DMS153 (cell line): ENCODE measurements at regions not wholly inside any gene's neighbourhood (a gene's known extent, or its start where the extent isn't known, plus 50 kb on each side); places are given as distances from the start of the nearest gene placed in this dataset.

Source experiments
- DNase-seq: peaks from one replicate; lab custom pipeline; 2025; lab: John Stamatoyannopoulos, UW

DNA sequence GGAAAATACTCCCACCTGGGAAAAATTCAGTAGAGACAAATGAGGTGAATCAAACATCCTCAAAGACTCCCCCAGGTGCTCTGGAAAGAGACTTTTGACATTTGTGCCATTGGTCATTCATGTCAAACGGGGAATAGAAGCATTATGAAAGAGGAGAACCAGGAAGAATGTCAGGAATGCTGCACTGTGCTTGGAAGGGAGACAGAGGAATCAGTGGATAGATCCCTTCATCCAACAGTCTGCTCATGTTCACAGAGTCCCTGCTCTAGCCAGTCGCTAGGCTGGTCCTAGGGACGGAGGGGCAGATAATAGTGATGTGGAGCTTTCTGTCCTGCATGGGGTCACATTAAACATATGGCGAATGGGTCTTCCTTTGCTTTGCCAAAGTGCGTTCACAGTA lies 384.4 kb downstream of the FGF9 start:
- DNase-seq = no peak

DNA sequence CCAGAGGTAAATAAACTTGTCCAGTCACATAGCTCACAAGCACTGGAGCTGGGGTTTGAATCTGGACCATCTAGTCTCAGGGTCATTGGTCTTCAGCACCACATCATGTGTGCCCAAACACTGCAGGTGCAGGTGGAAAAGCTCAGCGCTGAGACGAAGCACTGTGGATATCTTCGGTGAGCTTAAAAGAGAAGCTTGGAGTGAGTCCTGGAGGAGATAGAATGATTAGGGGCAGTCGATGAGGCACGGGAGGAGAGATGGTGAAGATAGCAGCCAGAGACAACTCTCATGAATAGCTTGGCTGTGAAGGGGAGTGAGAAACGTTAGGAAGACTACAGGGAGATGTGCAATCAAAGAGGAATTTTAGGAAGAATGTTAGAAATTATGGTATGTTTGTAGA lies 389.3 kb downstream of the FGF9 start:
- DNase-seq = no peak

- no peak for DNase-seq
These were observed 390.5 kb downstream of the FGF9 start for GRCh38 chr13:22061371-22061805.

GRCh38 chr13:22061806-22062391 lies 391.0 kb downstream of the FGF9 start:
- DNase-seq = no peak

GRCh38 chr13:22062478-22063205 lies 391.8 kb downstream of the FGF9 start:
- no peak for DNase-seq

DNA sequence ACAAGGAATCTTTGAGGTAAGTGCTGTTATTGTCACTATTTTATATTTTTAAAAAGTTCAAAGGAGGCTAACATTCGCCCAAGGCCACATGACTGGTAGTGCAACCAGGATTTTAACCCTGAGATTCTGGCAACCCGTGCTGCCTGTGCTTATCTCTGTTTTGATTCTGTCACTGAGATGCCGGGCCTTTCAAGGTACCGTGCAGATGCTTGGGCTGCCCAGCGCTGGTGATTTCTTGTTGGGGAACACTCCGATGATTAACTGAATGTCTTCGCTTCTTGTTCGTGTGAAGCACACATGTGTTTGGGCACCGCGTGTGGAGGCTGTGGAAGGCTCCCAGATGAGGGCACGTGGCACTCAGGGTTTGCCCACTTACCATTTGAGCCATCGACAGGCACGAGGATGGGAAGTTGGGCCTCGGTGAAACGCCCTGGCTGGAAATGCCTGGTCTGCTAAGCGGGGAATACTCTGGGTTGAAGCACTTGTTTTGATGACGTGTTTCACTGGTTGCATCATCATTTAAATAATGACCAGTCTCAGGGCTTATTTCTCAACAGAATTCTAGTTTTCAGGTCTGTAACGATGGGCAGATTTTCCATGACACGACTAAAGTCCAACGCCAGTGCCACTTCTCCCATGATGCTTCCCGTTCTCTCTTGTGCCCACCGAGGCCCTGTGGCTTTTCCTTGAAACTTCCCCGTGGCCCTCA lies 392.7 kb downstream of the FGF9 start:
- no peak for DNase-seq

GRCh38 chr13:22064854-22065620 lies 394.2 kb downstream of the FGF9 start:
- no peak for DNase-seq

DNA sequence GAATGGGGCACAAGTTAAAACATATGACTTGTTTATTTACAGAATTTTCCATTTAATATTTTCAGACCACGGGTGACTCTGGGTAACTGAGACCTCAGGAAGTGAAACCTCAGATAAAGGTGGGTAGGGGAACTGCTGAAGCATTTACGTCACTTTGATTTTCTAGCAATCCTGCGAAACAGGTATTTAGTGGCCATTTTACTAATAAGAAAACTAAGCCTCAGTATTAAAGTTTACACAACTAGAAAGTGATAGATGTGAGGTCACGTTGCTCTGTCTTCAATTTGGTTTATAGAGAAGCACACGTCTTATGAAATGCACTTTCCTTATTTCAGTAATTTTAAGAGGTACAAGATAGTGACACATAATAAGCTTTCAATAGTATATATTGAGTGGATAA lies 402.8 kb downstream of the FGF9 start:
- no peak for DNase-seq

GRCh38 chr13:22074403-22074802 lies 403.5 kb downstream of the FGF9 start:
- no peak for DNase-seq

- peak; percentile 23 for DNase-seq
These were observed 405.8 kb downstream of the FGF9 start for GRCh38 chr13:22076658-22077057.

DNA sequence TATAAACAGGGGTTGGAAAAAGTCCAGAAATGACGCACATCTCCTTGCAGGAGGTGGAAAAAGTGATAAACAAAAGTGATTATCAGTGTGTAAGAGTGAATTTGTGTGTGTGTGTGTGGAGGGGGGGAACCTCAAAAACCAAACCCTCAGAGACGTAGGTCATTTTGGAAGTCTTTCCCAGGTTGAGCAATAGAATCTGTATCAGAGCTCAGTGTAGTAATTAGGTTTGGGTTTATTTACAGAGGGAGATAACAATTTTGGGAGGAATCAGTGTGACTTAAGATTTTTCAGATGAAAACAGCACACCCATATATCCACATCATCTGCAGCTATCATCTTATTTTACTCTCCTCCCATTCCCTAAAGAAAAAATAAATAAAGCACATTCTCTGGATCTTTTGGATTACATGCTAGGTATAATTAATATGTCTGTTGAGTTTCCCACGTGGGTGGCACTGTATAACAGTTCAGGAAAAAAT lies 406.4 kb downstream of the FGF9 start:
- DNase-seq = peak; percentile 23

DNA sequence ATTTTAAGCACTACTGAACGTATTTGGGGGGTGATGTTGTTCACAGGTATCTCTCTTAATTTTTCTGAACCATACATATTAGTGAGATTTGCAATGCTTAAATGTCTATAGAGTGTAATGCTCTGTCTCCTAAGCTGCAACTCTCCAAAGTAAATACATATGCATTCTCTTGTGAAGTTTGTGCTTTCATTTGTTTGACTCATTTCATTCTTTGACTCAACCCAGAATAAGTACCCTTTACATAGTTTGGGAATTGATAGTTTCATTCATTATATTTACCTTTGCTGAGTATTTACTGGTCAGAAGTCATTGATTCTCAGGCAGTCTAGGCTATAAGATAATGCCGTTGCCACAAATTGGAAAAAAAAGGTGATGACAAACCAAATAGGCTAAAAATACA lies 406.9 kb downstream of the FGF9 start:
- no peak for DNase-seq

- no peak for DNase-seq
These were observed 409.1 kb downstream of the FGF9 start for GRCh38 chr13:22079961-22080360.

DNA sequence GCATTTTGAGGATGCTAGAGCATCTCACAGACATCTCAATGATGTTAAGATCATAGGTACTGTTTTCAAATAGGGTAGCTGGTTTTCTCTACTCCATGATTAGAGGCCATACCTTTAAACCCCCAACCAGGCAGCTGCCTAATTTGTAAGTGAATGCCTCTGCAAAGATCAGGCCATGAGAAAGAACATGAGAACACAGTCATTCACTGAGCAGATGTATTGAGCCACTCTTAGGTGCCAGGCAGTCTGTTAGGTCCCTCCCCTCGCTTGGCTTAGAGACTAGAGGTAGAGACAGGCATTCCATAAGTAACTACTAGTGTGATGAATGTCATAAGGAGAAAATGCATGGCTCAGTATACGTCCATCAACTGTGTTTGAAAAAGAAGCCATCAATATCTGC lies 410.0 kb downstream of the FGF9 start:
- peak; percentile 11 for DNase-seq

DNA sequence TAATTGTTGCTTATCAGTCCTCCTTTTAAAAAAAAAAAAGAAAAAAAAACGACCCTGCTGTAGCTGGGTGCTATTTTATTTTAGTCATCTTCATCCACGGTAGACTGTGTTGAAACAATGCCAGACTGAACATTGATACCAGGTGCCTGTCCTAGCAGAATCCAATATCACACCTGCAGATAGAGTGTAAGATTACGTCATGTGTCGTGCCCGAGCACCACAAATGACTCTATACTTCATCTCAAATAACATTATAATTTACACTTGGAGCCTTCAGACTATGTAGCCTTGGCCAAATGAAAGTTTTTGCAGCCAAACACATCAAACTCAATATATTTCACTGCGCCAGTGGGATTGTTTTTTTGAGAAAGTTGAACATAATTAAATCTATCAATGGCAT lies 410.6 kb downstream of the FGF9 start:
- peak; percentile 58 for DNase-seq

GRCh38 chr13:22082030-22082429 lies 411.2 kb downstream of the FGF9 start:
- peak; percentile 64 for DNase-seq

- DNase-seq = peak; percentile 25
These were observed 411.7 kb downstream of the FGF9 start for GRCh38 chr13:22082437-22083100.

DNA sequence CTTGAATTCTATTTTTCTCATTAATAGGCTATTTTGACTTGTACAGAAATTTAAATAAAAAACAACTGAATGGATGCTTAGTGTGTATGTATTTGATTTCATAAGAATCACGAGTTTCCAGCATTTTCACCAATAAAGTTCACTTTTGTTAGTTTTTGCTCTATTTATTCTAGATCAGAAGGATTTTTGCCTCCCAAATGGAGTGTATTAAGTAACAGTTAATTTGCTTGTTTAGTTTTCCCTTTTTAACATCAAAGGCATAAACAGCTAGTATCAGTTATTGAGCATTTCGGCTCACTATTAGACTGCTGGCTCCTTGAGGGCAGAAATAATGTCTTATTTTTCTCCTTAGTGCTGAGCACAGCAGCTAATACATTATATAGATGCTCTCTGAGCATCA lies 414.1 kb downstream of the FGF9 start:
- no peak for DNase-seq

GRCh38 chr13:22086597-22087330 lies 415.9 kb downstream of the FGF9 start:
- no peak for DNase-seq

- DNase-seq = no peak
These were observed 419.2 kb downstream of the FGF9 start for GRCh38 chr13:22090106-22090505.
